Activated T-cell treated with anti-CD3 and anti-CD28 coated beads for 24 hours (primary cell): ENCODE measurements at regions not wholly inside any gene's neighbourhood (a gene's known extent, or its start where the extent isn't known, plus 50 kb on each side); places are given as distances from the start of the nearest gene placed in this dataset.

ENCODE experiments used
- DNase-seq: peaks from one replicate; pipeline ENCODE4 v3.0.0-alpha.2; 2020; ENCODE audit warnings: low read depth

GRCh38 chr3:107969994-107970819, 120.6 kb downstream of the CD47 start:
- DNase-seq, result no peak

- no peak for DNase-seq
Observed at GRCh38 chr3:107969525-107969924, 121.3 kb downstream of the CD47 start.

- DNase-seq, result no peak
Observed at GRCh38 chr3:107966276-107966675, 124.6 kb downstream of the CD47 start.

- no peak for DNase-seq
Observed at GRCh38 chr3:107965136-107965655, 125.6 kb downstream of the CD47 start.

GRCh38 chr3:107963581-107963980, 127.2 kb downstream of the CD47 start:
- no peak for DNase-seq

GRCh38 chr3:107962946-107963345, 127.9 kb downstream of the CD47 start:
- DNase-seq, result no peak

GRCh38 chr3:107962037-107962436, 128.8 kb downstream of the CD47 start:
- DNase-seq, result no peak

- no peak for DNase-seq
Observed at GRCh38 chr3:107959550-107960154, 131.2 kb downstream of the CD47 start.

GRCh38 chr3:107958146-107958545, 132.7 kb downstream of the CD47 start:
- no peak for DNase-seq

GRCh38 chr3:107956991-107957900, 133.6 kb downstream of the CD47 start:
- no peak for DNase-seq

- DNase-seq, result no peak
Observed at GRCh38 chr3:107954845-107955244, 136.0 kb downstream of the CD47 start.

GRCh38 chr3:107953722-107954121, 137.1 kb downstream of the CD47 start:
- DNase-seq, result no peak

- DNase-seq, result no peak
Observed at GRCh38 chr3:107951126-107951525, 139.7 kb downstream of the CD47 start.

GRCh38 chr3:107950417-107950816, 140.4 kb downstream of the CD47 start:
- no peak for DNase-seq

- no peak for DNase-seq
Observed at GRCh38 chr3:107949394-107949970, 141.3 kb downstream of the CD47 start.

- no peak for DNase-seq
Observed at GRCh38 chr3:107947203-107947602, 143.6 kb downstream of the CD47 start.

GRCh38 chr3:107946700-107947099, 144.1 kb downstream of the CD47 start:
- DNase-seq, result no peak

GRCh38 chr3:107945417-107946094, 145.3 kb downstream of the CD47 start:
- no peak for DNase-seq

GRCh38 chr3:107943786-107944523, 146.9 kb downstream of the CD47 start:
- no peak for DNase-seq

- no peak for DNase-seq
Observed at GRCh38 chr3:107942951-107943749, 147.7 kb downstream of the CD47 start.
